CD4-positive, alpha-beta T cell (primary cell): ENCODE measurements at regions not wholly inside any gene's neighbourhood (a gene's known extent, or its start where the extent isn't known, plus 50 kb on each side); places are given as distances from the start of the nearest gene placed in this dataset.

Experiments used
- ATAC-seq: fragments of 200-7000 bp; cut with Tn5 transposase; one replicate; pipeline ENCODE4 v1.10.0; 2022; ENCODE audit warnings: mild to moderate bottlenecking; ENCODE audit not compliant: poor library complexity
- CTCF ChIA-PET: fragments of 350-600 bp; sonication (Branson Sonifier 250); formaldehyde crosslinking; loops from one replicate; lab custom pipeline; 2021; ENCODE audit warnings: antibody characterized with exemption, inconsistent platforms; lab: Charles Lee
- POLR2A ChIA-PET: fragments of 350-600 bp; sonication (Branson Sonifier 250); formaldehyde crosslinking; loops from one replicate; lab custom pipeline; 2021; ENCODE audit warnings: antibody characterized with exemption, inconsistent platforms; lab: Charles Lee
- DNase-seq, 14 experiments: peaks; one replicate each; pipeline ENCODE4 v3.0.0-alpha.2; 2013 to 2020; ENCODE audit warnings: mixed read lengths in 2 of 14
- H3K27ac ChIP-seq, 2 donors: one replicate each; pipeline versions ENCODE4 v1.5.1 to v1.7.0; 2013; ENCODE audit warnings: low read length in 2 of 2, low read depth in 1 of 2, mild to moderate bottlenecking in 1 of 2
- H3K27me3 ChIP-seq, 2 experiments: 1 replicate in 1 of 2; 2 replicates in 1 of 2; pipeline versions ENCODE4 v1.6.1 to v1.7.0; 2013; ENCODE audit warnings: low read length in 2 of 2, control low read depth in 1 of 2, mild to moderate bottlenecking in 1 of 2, moderate library complexity in 1 of 2; ENCODE audit not compliant: insufficient read depth in 2 of 2, control insufficient read depth in 1 of 2
- H3K36me3 ChIP-seq: one replicate; pipeline ENCODE4 v1.6.1; 2013; ENCODE audit warnings: low read length, control low read depth; ENCODE audit not compliant: insufficient read depth
- H3K4me1 ChIP-seq: one replicate; pipeline ENCODE4 v1.6.1; 2013; ENCODE audit warnings: low read length, control low read depth; ENCODE audit not compliant: insufficient read depth
- H3K4me3 ChIP-seq: one replicate; pipeline ENCODE4 v1.5.1; 2013; ENCODE audit warnings: mild to moderate bottlenecking, low read length, moderate library complexity
- H3K9me3 ChIP-seq, 2 experiments: 1 replicate in 1 of 2; 2 replicates in 1 of 2; pipeline versions ENCODE4 v1.6.1 to v1.7.0; 2013; ENCODE audit warnings: low read length in 2 of 2, mild to moderate bottlenecking in 2 of 2, control low read depth in 1 of 2, moderate library complexity in 1 of 2; ENCODE audit not compliant: control insufficient read depth in 1 of 2, insufficient read depth in 1 of 2
- H3K27ac Mint-ChIP-seq: one replicate; pipeline ENCODE4 v1.8.0; 2020; ENCODE audit warnings: mixed read lengths
- H3K27me3 Mint-ChIP-seq: one replicate; pipeline ENCODE4 v1.8.0; 2021; ENCODE audit warnings: mixed read lengths
- H3K36me3 Mint-ChIP-seq: one replicate; pipeline ENCODE4 v1.8.0; 2021; ENCODE audit warnings: low read depth, mixed read lengths
- H3K4me1 Mint-ChIP-seq: one replicate; pipeline ENCODE4 v1.8.0; 2021; ENCODE audit warnings: low read depth, mixed read lengths
- H3K4me3 Mint-ChIP-seq: one replicate; pipeline ENCODE4 v1.8.0; 2020; ENCODE audit warnings: mild to moderate bottlenecking, mixed read lengths
- H3K9me3 Mint-ChIP-seq: one replicate; pipeline ENCODE4 v1.8.0; 2020; ENCODE audit warnings: mixed read lengths
- CTCF ChIP-seq: fragments of 200-600 bp; IDR thresholded peaks from one replicate; pipeline ENCODE4 v1.8.0; 2022; ENCODE audit warnings: antibody characterized with exemption, mild to moderate bottlenecking
- intact Hi-C, 2 experiments: fragments of 100-400 bp; cut with DNase I in 1 of 2; cut with micrococcal nuclease in 1 of 2; formaldehyde crosslinking; loops; one replicate each; pipeline versions ENCODE4 v1.15.1 to v1.9.0; 2023 to 2025; cut with DNase I, micrococcal nuclease

GRCh38 chr12:90504806-90505205 is 450.2 kb downstream of the CCER1 start:
- Histone ChIP-seq H3K27me3 (no peaks in the 10 kb centered on the region), H3K9me3 (no peaks in the 10 kb centered on the region), H3K4me1 (no peaks in the 10 kb centered on the region), H3K27ac (no peak overlapping the region), H3K36me3 (no peaks in the 10 kb centered on the region), H3K4me3 (no peak overlapping the region)
- H3K4me1 Mint-ChIP-seq: no peaks in the 10 kb centered on the region
- intact Hi-C loops: loop anchor here in 1 of 2 experiments (1.0 kb wide), 1 partner anchor 9 kb away; no protein-coding TSS in a partner anchor
- H3K27me3 Mint-ChIP-seq: no peaks in the 10 kb centered on the region
- no peak overlapping the region for H3K27ac Mint-ChIP-seq
- POLR2A ChIA-PET: no interaction called here
- CTCF ChIA-PET: no interaction called here
- TF ChIP-seq CTCF: no peak
- no peak for DNase-seq
- no peaks in the 10 kb centered on the region for H3K36me3 Mint-ChIP-seq
- H3K9me3 Mint-ChIP-seq: no peaks in the 10 kb centered on the region
- H3K4me3 Mint-ChIP-seq: no peak overlapping the region
- ATAC-seq: no peak

GRCh38 chr12:90502070-90502469 is 452.9 kb downstream of the CCER1 start:
- ATAC-seq (no peak), DNase-seq (no peak)
- ChIA-PET POLR2A (no interaction called here), CTCF (interaction anchor here (0.8 kb wide), 1 partner anchor 899 kb away, joined by 3 read pairs; no protein-coding TSS in a partner anchor)
- no peaks in the 10 kb centered on the region for H3K36me3 Mint-ChIP-seq
- H3K9me3 Mint-ChIP-seq: no peaks in the 10 kb centered on the region
- H3K4me1 Mint-ChIP-seq: no peaks in the 10 kb centered on the region
- Histone ChIP-seq H3K36me3 (no peaks in the 10 kb centered on the region), H3K27me3 (no peaks in the 10 kb centered on the region), H3K27ac (no peak overlapping the region), H3K4me1 (no peaks in the 10 kb centered on the region), H3K4me3 (no peak overlapping the region), H3K9me3 (no peaks in the 10 kb centered on the region)
- H3K27me3 Mint-ChIP-seq: no peaks in the 10 kb centered on the region
- no peak for TF ChIP-seq CTCF
- H3K27ac Mint-ChIP-seq: no peak overlapping the region
- intact Hi-C loops: no loop called here
- H3K4me3 Mint-ChIP-seq: no peak overlapping the region

GRCh38 chr12:90501412-90501811 is 453.6 kb downstream of the CCER1 start:
- H3K36me3 ChIP-seq: no peaks in the 10 kb centered on the region
- Mint-ChIP-seq H3K4me3 (no peak overlapping the region), H3K27me3 (no peaks in the 10 kb centered on the region), H3K36me3 (no peaks in the 10 kb centered on the region), H3K27ac (no peak overlapping the region), H3K4me1 (no peaks in the 10 kb centered on the region), H3K9me3 (no peaks in the 10 kb centered on the region)
- TF ChIP-seq CTCF: no peak
- no peak for DNase-seq
- ChIA-PET CTCF (no interaction called here), POLR2A (no interaction called here)
- no peak overlapping the region for H3K4me3 ChIP-seq
- no peaks in the 10 kb centered on the region for H3K27me3 ChIP-seq
- H3K27ac ChIP-seq: no peak overlapping the region
- H3K4me1 ChIP-seq: no peaks in the 10 kb centered on the region
- no peak for ATAC-seq
- intact Hi-C loops: no loop called here
- H3K9me3 ChIP-seq: no peaks in the 10 kb centered on the region
